MM.1S (cell line): ENCODE measurements at regions not wholly inside any gene's neighbourhood (a gene's known extent, or its start where the extent isn't known, plus 50 kb on each side); places are given as distances from the start of the nearest gene placed in this dataset.

Experiments
- DNase-seq: peaks from one replicate; pipeline ENCODE4 v3.0.0-alpha.2; 2015
- H2AFZ ChIP-seq: fragments of 300-600 bp; sonication (generic); 2 replicates; pipeline ENCODE4 v1.6.0; 2016; ENCODE audit warnings: antibody characterized with exemption, low read length
- H3F3A ChIP-seq: fragments of 300-600 bp; sonication (generic); 2 replicates; pipeline ENCODE4 v1.6.1; 2016; ENCODE audit warnings: mild to moderate bottlenecking, antibody characterized with exemption, low read length, moderate library complexity, mixed read lengths; ENCODE audit not compliant: insufficient read depth
- H3K27ac ChIP-seq: fragments of 300-600 bp; sonication (generic); 2 replicates; pipeline ENCODE4 v1.5.1; 2016; ENCODE audit warnings: mild to moderate bottlenecking, low read length
- H3K27me3 ChIP-seq: fragments of 300-600 bp; sonication (generic); replicated peaks from 2 replicates; pipeline ENCODE4 v1.6.0; 2016; ENCODE audit warnings: low read length; ENCODE audit not compliant: insufficient read depth
- H3K36me3 ChIP-seq: fragments of 300-600 bp; sonication (generic); replicated peaks from 2 replicates; pipeline ENCODE4 v1.6.1; 2016; ENCODE audit warnings: mild to moderate bottlenecking, low read length, mixed read lengths; ENCODE audit not compliant: insufficient read depth
- H3K4me1 ChIP-seq: fragments of 300-600 bp; sonication (generic); 2 replicates; pipeline ENCODE4 v1.6.1; 2016; ENCODE audit warnings: low read length, mixed read lengths
- H3K4me2 ChIP-seq: fragments of 300-600 bp; sonication (generic); 2 replicates; pipeline ENCODE4 v1.6.0; 2016; ENCODE audit warnings: low read depth, low read length
- H3K4me3 ChIP-seq: fragments of 300-600 bp; sonication (generic); 2 replicates; pipeline ENCODE4 v1.5.1; 2016; ENCODE audit warnings: low read length, mixed read lengths
- H3K79me2 ChIP-seq: fragments of 300-600 bp; sonication (generic); 2 replicates; pipeline ENCODE4 v1.6.1; 2016; ENCODE audit warnings: mixed run types, low read length, mixed read lengths
- H3K9ac ChIP-seq: fragments of 300-600 bp; sonication (generic); 2 replicates; pipeline ENCODE4 v1.6.1; 2016; ENCODE audit warnings: low read length, mixed read lengths
- H3K9me2 ChIP-seq: fragments of 300-600 bp; sonication (generic); replicated peaks from 2 replicates; pipeline ENCODE4 v1.6.1; 2016; ENCODE audit warnings: mild to moderate bottlenecking, low read length, mixed read lengths; ENCODE audit not compliant: insufficient read depth
- H3K9me3 ChIP-seq: fragments of 300-600 bp; sonication (generic); replicated peaks from 2 replicates; pipeline ENCODE4 v1.6.1; 2016; ENCODE audit warnings: mild to moderate bottlenecking, low read length, mixed read lengths; ENCODE audit not compliant: insufficient read depth
- H4K20me1 ChIP-seq: fragments of 300-600 bp; sonication (generic); 2 replicates; pipeline ENCODE4 v1.6.1; 2016; ENCODE audit warnings: mild to moderate bottlenecking, low read length, moderate library complexity, mixed read lengths; ENCODE audit not compliant: insufficient read depth
- CTCF ChIP-seq: fragments of 300-600 bp; sonication (generic); IDR thresholded peaks from 2 replicates; pipeline ENCODE4 v1.5.1; 2016; ENCODE audit warnings: antibody characterized with exemption, low read length, mixed read lengths
- EZH2 ChIP-seq: fragments of 300-600 bp; sonication (generic); optimal IDR thresholded peaks from 2 replicates; pipeline ENCODE3; 2017; ENCODE audit warnings: low read depth, mild to moderate bottlenecking, antibody characterized with exemption, low read length, mixed read lengths
- EZH2phosphoT487 ChIP-seq: fragments of 300-600 bp; sonication (generic); IDR thresholded peaks from 2 replicates; pipeline ENCODE4 v1.6.1; 2018; ENCODE audit warnings: antibody characterized with exemption, low read length

GRCh38 chr10:81007872-81008271 lies 470.2 kb downstream of the SH2D4B start:
- Histone ChIP-seq H3K4me3 (no peak overlapping the region), H3F3A (no peaks in the 10 kb centered on the region), H3K9me2 (no peaks in the 10 kb centered on the region), H3K79me2 (no peaks in the 10 kb centered on the region), H3K9ac (no peak overlapping the region), H4K20me1 (no peaks in the 10 kb centered on the region), H3K27ac (no peak overlapping the region), H3K9me3 (no peaks in the 10 kb centered on the region), H3K4me2 (no peak overlapping the region), H3K36me3 (no peaks in the 10 kb centered on the region), H3K27me3 (no peaks in the 10 kb centered on the region), H3K4me1 (no peaks in the 10 kb centered on the region), H2AFZ (no peak overlapping the region)
- no peak for DNase-seq
- TF ChIP-seq EZH2 (no peak), CTCF (no peak), EZH2phosphoT487 (no peak)

GRCh38 chr10:81008726-81009125 lies 471.0 kb downstream of the SH2D4B start:
- no peak for TF ChIP-seq EZH2
- TF ChIP-seq EZH2phosphoT487, result no peak
- TF ChIP-seq CTCF, result no peak
- Histone ChIP-seq H3K79me2 (no peaks in the 10 kb centered on the region), H3K9me2 (no peaks in the 10 kb centered on the region), H4K20me1 (no peaks in the 10 kb centered on the region), H3K9me3 (no peaks in the 10 kb centered on the region), H3K4me1 (no peaks in the 10 kb centered on the region), H3K9ac (no peak overlapping the region), H3K4me2 (no peak overlapping the region), H3F3A (no peaks in the 10 kb centered on the region), H2AFZ (no peak overlapping the region), H3K36me3 (no peaks in the 10 kb centered on the region), H3K27me3 (no peaks in the 10 kb centered on the region), H3K27ac (no peak overlapping the region), H3K4me3 (no peak overlapping the region)
- DNase-seq, result no peak

GRCh38 chr10:81009296-81009695 lies 471.6 kb downstream of the SH2D4B start:
- DNase-seq, result no peak
- Histone ChIP-seq H3K4me1 (no peaks in the 10 kb centered on the region), H3K9ac (no peak overlapping the region), H3K4me2 (no peak overlapping the region), H3K9me3 (no peaks in the 10 kb centered on the region), H4K20me1 (no peaks in the 10 kb centered on the region), H3K27ac (no peak overlapping the region), H3K4me3 (no peak overlapping the region), H3K9me2 (no peaks in the 10 kb centered on the region), H3K36me3 (no peaks in the 10 kb centered on the region), H2AFZ (no peak overlapping the region), H3K27me3 (no peaks in the 10 kb centered on the region), H3F3A (no peaks in the 10 kb centered on the region), H3K79me2 (no peaks in the 10 kb centered on the region)
- TF ChIP-seq EZH2 (no peak), EZH2phosphoT487 (no peak), CTCF (no peak)
